ENCODE measurements at regions not wholly inside any gene's neighbourhood (a gene's known extent, or its start where the extent isn't known, plus 50 kb on each side); places are given as distances from the start of the nearest gene placed in this dataset.

DNA sequence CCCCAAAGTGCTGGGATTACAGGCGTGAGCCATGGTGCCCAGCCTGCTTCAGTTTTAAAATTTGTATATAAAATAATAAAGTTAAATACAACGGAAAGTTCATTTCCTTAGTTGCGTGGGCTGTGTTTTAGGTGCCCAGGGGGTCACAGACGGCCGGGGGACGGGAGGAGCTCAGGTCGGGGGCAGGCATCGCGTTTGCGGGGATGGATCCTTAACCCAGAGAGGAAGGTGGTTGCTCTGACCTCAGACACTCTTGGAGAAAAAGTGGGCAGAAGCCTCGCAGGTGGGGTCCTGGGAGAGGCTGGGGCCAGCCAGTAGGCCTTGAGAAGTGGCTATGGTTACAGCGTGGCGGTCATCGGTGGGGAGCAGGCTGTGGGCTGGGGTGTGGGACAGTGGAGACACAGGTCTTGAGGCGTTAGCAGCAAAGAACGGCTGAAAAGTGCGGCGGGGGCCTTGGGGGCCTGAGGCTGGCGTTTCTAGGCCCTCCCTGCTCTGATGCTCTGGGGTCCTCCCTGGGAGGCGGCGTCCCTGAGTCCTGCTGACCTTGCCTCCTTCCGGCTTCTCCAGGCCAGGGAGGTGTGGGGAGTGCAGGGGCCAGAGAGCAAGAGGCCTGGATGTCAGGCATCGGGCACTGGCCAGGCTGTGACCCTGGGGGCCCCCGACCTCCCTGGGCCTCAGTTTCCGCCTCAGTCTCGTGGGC, 54.4 kb downstream of the UNCX start:
- peak; percentile 5 for DNase-seq
- ATAC-seq, result no peak
- intact Hi-C loops (cut with micrococcal nuclease), result no loop called here

GRCh38 chr7:1287752-1288201, 55.1 kb downstream of the UNCX start:
- ATAC-seq (no peak), DNase-seq (peak; percentile 17)
- intact Hi-C loops (cut with micrococcal nuclease), result no loop called here

DNA sequence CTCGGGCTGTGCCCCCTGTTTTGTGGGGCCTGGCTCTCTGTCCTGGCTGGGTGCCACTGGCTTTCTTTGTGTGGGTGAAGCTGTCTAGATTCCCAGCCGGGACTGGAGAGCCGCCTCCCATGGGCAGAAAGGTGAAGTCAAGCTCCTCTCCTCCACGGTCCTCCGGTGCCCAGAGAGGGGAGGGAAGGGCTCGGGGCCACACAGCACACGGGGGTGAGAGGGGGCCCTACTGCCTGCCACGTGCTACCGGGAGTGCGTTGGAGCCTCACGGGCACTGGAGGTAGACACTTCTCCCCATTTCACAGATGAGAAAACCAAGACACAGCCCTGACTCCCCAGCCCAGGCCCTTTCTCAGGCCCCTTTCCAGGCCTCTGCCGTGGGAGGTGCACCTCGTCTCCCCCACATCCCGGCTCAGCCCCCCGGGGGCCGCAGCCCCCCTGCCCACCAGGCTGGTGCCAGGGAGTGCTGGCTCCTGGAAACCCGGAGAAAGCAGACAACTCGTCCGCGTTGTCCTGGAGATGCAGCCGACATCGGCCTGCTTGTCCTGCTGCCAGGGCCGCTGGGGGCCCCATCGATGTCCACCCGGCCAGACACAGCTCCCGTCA, 55.8 kb downstream of the UNCX start:
- intact Hi-C loops (cut with micrococcal nuclease), result no loop called here
- ATAC-seq (no peak), DNase-seq (peak; percentile 27)

- no peak for ATAC-seq
- DNase-seq, result peak; percentile 16
- intact Hi-C loops (cut with micrococcal nuclease), result no loop called here
Observed at GRCh38 chr7:1288996-1289551, 56.4 kb downstream of the UNCX start.

- no peak for ATAC-seq
- peak; percentile 27 for DNase-seq
- intact Hi-C loops (cut with micrococcal nuclease), result no loop called here
Observed at GRCh38 chr7:1289666-1290025, 57.0 kb downstream of the UNCX start.

- intact Hi-C loops (cut with micrococcal nuclease), result no loop called here
- ATAC-seq (peak; percentile 73), DNase-seq (peak; percentile 46)
Observed at GRCh38 chr7:1290026-1290678, 57.5 kb downstream of the UNCX start.

- ATAC-seq, result no peak
- peak; percentile 20 for DNase-seq
- intact Hi-C loops (cut with micrococcal nuclease), result no loop called here
Observed at GRCh38 chr7:1290679-1291356, 58.1 kb downstream of the UNCX start.

GRCh38 chr7:1291357-1291689, 58.7 kb downstream of the UNCX start:
- intact Hi-C loops (cut with micrococcal nuclease), result no loop called here
- ATAC-seq (no peak), DNase-seq (peak; percentile 20)

GRCh38 chr7:1291845-1292765, 59.4 kb downstream of the UNCX start:
- DNase-seq (peak; percentile 23), ATAC-seq (no peak)
- intact Hi-C loops (cut with micrococcal nuclease), result no loop called here

DNA sequence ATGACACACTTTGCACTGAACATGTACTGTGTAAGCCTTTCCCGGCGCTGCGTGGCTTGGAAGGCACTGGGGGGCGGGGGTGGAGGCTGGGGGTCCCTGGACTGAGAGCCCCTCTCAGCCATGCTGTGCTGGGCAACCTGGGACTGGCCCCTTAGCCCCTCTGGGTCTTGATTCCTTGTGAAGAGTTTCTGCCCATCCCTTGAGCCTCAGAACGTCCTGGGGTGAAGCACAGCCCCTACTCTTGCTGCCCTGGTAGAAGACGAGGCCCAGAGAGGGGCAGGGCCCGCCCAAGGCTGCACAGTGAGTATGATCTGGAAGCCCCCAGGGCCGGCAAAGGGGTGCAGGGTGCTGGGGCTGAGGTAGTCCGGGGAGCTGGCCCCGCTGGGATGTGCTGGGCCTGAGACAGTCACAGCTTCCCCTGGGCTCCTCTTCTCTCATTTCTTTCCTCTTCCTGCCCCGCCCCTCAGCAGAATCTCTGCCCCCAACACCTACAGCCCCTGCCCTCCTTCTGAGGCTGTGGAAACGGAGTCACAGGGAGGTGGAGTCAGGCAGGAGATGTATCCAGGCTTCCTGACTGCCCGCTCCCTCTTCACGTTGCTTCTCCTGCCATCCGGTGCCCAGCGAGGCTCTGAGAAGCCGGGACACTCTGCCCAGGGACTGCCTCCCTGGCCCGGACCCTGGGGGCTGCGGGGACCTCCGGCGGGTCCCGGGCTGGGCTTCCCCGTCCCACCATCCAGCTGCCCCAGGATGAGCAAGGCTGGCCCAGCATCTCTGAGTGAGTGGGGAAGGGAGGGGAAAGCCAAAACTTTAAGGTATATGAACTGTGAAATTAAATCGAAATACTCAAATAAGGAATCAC, 60.5 kb downstream of the UNCX start:
- intact Hi-C loops (cut with micrococcal nuclease), result no loop called here
- peak; percentile 17 for DNase-seq
- no peak for ATAC-seq

DNA sequence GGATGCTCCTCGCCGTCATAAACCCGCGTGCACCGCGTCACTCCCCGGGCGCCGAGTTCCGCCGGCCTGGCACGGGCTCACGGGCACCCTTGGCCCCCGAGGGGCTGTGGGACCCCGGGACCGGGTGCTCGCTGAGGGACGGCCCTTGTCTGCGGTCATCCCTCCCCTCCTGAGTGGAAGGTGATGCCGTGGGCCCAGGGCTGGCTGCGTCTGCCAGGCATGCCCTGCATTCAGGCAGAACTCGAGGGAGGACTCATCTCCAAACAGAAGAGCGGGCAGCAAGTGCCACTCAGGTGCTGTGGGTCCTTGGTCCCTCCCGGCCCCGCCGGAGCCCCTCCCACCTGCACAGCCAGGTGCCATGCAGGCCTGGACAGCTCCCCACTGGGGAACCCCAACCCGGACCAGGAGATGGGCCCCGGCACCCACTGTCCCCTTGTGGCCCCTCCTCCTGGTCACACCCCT, 61.3 kb downstream of the UNCX start:
- intact Hi-C loops (cut with micrococcal nuclease), result no loop called here
- peak; percentile 10 for DNase-seq
- no peak for ATAC-seq

GRCh38 chr7:1295776-1296355, 63.2 kb downstream of the UNCX start:
- ATAC-seq, result no peak
- intact Hi-C loops (cut with micrococcal nuclease), result no loop called here
- peak; percentile 7 for DNase-seq

DNA sequence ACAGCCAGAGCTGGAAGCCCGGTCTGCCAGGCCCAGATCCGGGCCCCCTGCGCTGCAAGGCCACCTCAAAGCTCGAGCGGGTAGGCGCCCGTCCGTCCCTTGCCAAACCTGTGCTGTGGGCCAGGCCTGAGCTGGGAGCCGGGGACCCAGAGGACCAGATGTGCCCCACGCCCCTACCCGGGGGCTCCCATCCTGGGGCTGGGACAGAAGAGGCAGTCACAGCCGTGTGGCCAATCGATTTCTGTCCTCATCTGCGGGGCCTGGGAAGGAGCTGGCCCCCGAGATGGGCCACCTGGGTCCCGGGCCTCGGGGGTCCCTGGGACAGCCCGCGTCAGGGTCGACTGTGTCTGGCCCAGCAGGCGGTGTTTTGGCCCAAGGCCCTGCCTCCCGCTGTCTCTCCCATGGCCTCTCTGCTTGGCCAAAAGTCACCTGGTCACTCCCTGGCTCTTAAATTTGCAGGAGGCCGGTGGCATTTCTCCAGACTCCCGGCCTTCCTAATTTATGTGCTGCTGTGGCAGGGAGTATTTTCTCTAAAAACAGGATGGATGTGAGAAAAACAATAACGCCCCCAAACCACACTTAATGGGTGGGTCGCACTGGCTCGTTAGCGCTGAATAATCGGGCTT, 63.8 kb downstream of the UNCX start:
- intact Hi-C loops (cut with micrococcal nuclease), result no loop called here
- peak; percentile 25 for DNase-seq
- ATAC-seq, result no peak

- DNase-seq, result peak; percentile 23
Observed at GRCh38 chr7:1297017-1297960, 64.6 kb downstream of the UNCX start.

DNA sequence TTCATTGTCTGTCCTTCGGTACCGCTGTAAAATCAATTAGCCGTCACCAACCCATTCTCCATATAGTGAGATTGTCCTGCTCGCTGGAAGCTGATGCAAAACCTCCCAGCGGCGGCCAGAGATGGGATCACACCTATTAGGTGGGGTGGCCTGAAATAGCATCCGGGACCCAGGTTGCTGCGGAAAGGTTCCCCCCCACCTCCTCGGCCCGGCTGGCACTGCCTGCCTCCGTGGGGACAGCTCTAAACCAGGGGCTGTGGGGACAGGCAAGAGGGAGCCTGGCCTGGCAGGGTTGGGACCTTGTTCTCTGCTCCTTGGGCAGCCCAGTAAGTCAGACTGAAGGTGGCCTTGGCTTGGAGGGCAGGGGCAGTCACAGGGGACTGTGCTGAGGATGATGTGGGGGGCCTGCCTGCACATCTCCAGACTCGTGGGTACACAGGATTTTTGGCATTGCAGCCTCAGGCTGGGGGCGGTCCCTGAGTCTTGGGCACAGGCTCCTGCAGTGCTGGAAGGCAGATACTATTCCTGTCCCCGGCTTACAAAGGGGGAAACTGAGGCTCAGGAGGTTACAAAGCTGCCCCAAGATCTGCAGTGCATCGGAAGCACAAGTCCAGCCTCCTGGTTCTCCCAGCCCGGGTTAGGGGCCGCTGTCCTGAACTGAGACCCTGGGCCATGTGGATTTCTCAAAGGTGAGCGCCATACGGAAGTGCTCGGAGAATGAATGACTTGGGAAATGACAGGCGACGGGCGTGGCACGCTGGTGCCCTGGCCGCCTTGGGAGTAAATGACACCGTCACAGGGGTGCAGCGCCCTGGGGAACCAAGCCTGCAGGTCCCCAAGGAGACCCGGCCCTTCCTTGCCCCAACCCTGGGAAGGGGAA, 65.6 kb downstream of the UNCX start:
- no peak for ATAC-seq
- intact Hi-C loops (cut with micrococcal nuclease), result no loop called here
- peak; percentile 16 for DNase-seq

More at GRCh38 chr7:1297017-1297960, 64.6 kb downstream of the UNCX start:
- intact Hi-C loops (cut with micrococcal nuclease), result no loop called here
- no peak for ATAC-seq
